ENCODE measurements at regions not wholly inside any gene's neighbourhood (a gene's known extent, or its start where the extent isn't known, plus 50 kb on each side); places are given as distances from the start of the nearest gene placed in this dataset.

- DNase-seq (ENCODE audit: low spot score) (no peak), FAIRE-seq (no peak)
Observed at GRCh38 chr5:88488130-88488529, 219.5 kb upstream of the TMEM161B start.

GRCh38 chr5:88487066-88487465 lies 218.4 kb upstream of the TMEM161B start:
- DNase-seq (ENCODE audit: low spot score): no peak
- no peak for FAIRE-seq

- no peak for FAIRE-seq
- no peak for DNase-seq (ENCODE audit: low spot score)
Observed at GRCh38 chr5:88486431-88486830, 217.8 kb upstream of the TMEM161B start.

- FAIRE-seq (no peak), DNase-seq (ENCODE audit: low spot score) (no peak)
Observed at GRCh38 chr5:88485531-88485930, 216.9 kb upstream of the TMEM161B start.

- DNase-seq (ENCODE audit: low spot score): no peak
- no peak for FAIRE-seq
Observed at GRCh38 chr5:88483964-88484672, 215.5 kb upstream of the TMEM161B start.

GRCh38 chr5:88480801-88481499 lies 212.3 kb upstream of the TMEM161B start:
- no peak for DNase-seq (ENCODE audit: low spot score)
- FAIRE-seq: no peak

- FAIRE-seq (no peak), DNase-seq (ENCODE audit: low spot score) (no peak)
Observed at GRCh38 chr5:88480245-88480644, 211.6 kb upstream of the TMEM161B start.

GRCh38 chr5:88474574-88474973 lies 205.9 kb upstream of the TMEM161B start:
- peak; percentile 7 for DNase-seq (ENCODE audit: low spot score)
- FAIRE-seq: no peak

GRCh38 chr5:88470745-88471144 lies 202.1 kb upstream of the TMEM161B start:
- DNase-seq (ENCODE audit: low spot score) (no peak), FAIRE-seq (no peak)

- FAIRE-seq (no peak), DNase-seq (ENCODE audit: low spot score) (no peak)
Observed at GRCh38 chr5:88459971-88460370, 191.3 kb upstream of the TMEM161B start.

- DNase-seq (ENCODE audit: low spot score) (peak; percentile 15), FAIRE-seq (no peak)
Observed at GRCh38 chr5:88452820-88453219, 184.2 kb upstream of the TMEM161B start.

- FAIRE-seq (no peak), DNase-seq (ENCODE audit: low spot score) (no peak)
Observed at GRCh38 chr5:88450239-88450638, 181.6 kb upstream of the TMEM161B start.

GRCh38 chr5:88438006-88438405 lies 169.4 kb upstream of the TMEM161B start:
- no peak for FAIRE-seq

GRCh38 chr5:88436290-88436689 lies 167.6 kb upstream of the TMEM161B start:
- FAIRE-seq: no peak
- no peak for DNase-seq (ENCODE audit: low spot score)

More at GRCh38 chr5:88438006-88438405, 169.4 kb upstream of the TMEM161B start:
- DNase-seq (ENCODE audit: low spot score): peak; percentile 67

- FAIRE-seq (no peak), DNase-seq (ENCODE audit: low spot score) (no peak)
Observed at GRCh38 chr5:88428633-88429032, 160.0 kb upstream of the TMEM161B start.

GRCh38 chr5:88426441-88426840 lies 157.8 kb upstream of the TMEM161B start:
- FAIRE-seq (no peak), DNase-seq (ENCODE audit: low spot score) (no peak)

- DNase-seq (ENCODE audit: low spot score) (no peak), FAIRE-seq (no peak)
Observed at GRCh38 chr5:88425124-88425523, 156.5 kb upstream of the TMEM161B start.

- DNase-seq (ENCODE audit: low spot score): no peak
- no peak for FAIRE-seq
Observed at GRCh38 chr5:88419931-88420330, 151.3 kb upstream of the TMEM161B start.

- DNase-seq (ENCODE audit: low spot score): no peak
- FAIRE-seq: no peak
Observed at GRCh38 chr5:88407341-88407740, 138.7 kb upstream of the TMEM161B start.

- FAIRE-seq (no peak), DNase-seq (ENCODE audit: low spot score) (no peak)
Observed at GRCh38 chr5:88405783-88406182, 137.1 kb upstream of the TMEM161B start.

- DNase-seq (ENCODE audit: low spot score): no peak
- no peak for FAIRE-seq
Observed at GRCh38 chr5:88404405-88404804, 135.8 kb upstream of the TMEM161B start.

GRCh38 chr5:88401686-88402085 lies 133.0 kb upstream of the TMEM161B start:
- no peak for DNase-seq (ENCODE audit: low spot score)
- no peak for FAIRE-seq

- FAIRE-seq (no peak), DNase-seq (ENCODE audit: low spot score) (no peak)
Observed at GRCh38 chr5:88401228-88401627, 132.6 kb upstream of the TMEM161B start.
